ENCODE measurements at regions not wholly inside any gene's neighbourhood (a gene's known extent, or its start where the extent isn't known, plus 50 kb on each side); places are given as distances from the start of the nearest gene placed in this dataset.

GRCh38 chr2:58918141-58918540 lies 677.0 kb upstream of the FANCL start:
- TF ChIP-seq CTCF (IDR thresholded peaks at IDR 0.05): no peak
- TF ChIP-seq EZH2 (IDR thresholded peaks at IDR 0.05; ENCODE audit: borderline replicate concordance, insufficient read depth, low read depth, low read length, poor library complexity, severe bottlenecking): no peak
- no peak overlapping the region for H3K9ac ChIP-seq (ENCODE audit: low read length)
- H3K4me3 Mint-ChIP-seq: no peak overlapping the region
- ATAC-seq (ENCODE audit: low read depth) (no peak), DNase-seq (no peak)
- H3K36me3 ChIP-seq (replicated peaks in 1 of 2; ENCODE audit: control extremely low read depth in 1 of 2, control insufficient read depth in 1 of 2, extremely low read depth in 1 of 2, insufficient read depth in 2 of 2, low read length in 1 of 2): no peaks in the 10 kb centered on the region
- ChIA-PET CTCF (no interaction called here), POLR2A (no interaction called here)
- no peaks in the 10 kb centered on the region for H3K9me3 Mint-ChIP-seq (ENCODE audit: insufficient read depth)
- intact Hi-C loops (cut with micrococcal nuclease): no loop called here
- no peaks in the 10 kb centered on the region for H3K4me1 ChIP-seq (ENCODE audit: control insufficient read depth in 2 of 2, insufficient read depth in 2 of 2, low read length in 2 of 2)
- no peaks in the 10 kb centered on the region for H3K4me1 Mint-ChIP-seq
- H3K4me2 ChIP-seq (replicated peaks; ENCODE audit: low read depth, low read length, poor library complexity, severe bottlenecking): no peak overlapping the region
- H3K27ac ChIP-seq (ENCODE audit: low read length in 2 of 2): no peak overlapping the region
- no peaks in the 10 kb centered on the region for H4K20me1 ChIP-seq (ENCODE audit: control insufficient read depth, insufficient read depth, low read length, poor library complexity, severe bottlenecking)
- H3K27me3 ChIP-seq (replicated peaks in 1 of 4; ENCODE audit: control extremely low read depth in 1 of 4, control insufficient read depth in 3 of 4, insufficient read depth in 4 of 4, low read length in 3 of 4): no peaks in the 10 kb centered on the region
- H2AFZ ChIP-seq (ENCODE audit: insufficient read depth, low read depth, low read length, poor library complexity, severe bottlenecking): no peak overlapping the region
- no peaks in the 10 kb centered on the region for H3K9me3 ChIP-seq (ENCODE audit: control extremely low read depth in 1 of 3, control insufficient read depth in 2 of 3, insufficient read depth in 1 of 3, low read length in 2 of 3)
- no peak overlapping the region for H3K4me3 ChIP-seq (ENCODE audit: control extremely low read depth in 1 of 5, extremely low read depth in 1 of 5, insufficient read depth in 1 of 5, low read depth in 2 of 5, low read length in 4 of 5)
- H3K27ac Mint-ChIP-seq: no peak overlapping the region
- WGBS (ENCODE audit: insufficient coverage): 60% methylated on average over 1 of the region's 2 CpGs
- peaks cover 4% of the 10 kb centered on the region for H3K27me3 Mint-ChIP-seq
- H3K79me2 ChIP-seq (ENCODE audit: control insufficient read depth, insufficient read depth, low read length): no peaks in the 10 kb centered on the region

DNA sequence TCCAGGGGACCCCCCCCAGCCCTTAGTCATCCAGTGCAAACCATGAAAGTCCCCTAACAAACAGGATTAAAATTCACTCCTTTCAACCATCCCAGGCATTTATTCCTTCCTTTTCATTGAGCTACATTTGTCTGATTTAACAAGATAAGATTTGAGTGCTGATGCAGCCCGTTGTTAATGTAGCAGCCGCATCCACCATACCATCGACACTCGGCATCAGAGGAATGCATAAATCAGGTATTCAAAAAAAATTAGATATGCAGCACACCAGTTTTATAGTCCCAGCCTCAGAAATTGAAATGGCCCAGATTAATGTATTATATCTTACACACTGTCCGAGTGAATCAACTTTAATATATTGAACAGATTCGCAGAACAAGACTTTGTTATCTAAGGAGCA lies 676.5 kb upstream of the FANCL start:
- ChIA-PET CTCF (no interaction called here), POLR2A (no interaction called here)
- DNase-seq (no peak), ATAC-seq (ENCODE audit: low read depth) (no peak)
- Histone ChIP-seq H3K4me1 (ENCODE audit: control insufficient read depth in 2 of 2, insufficient read depth in 2 of 2, low read length in 2 of 2) (no peaks in the 10 kb centered on the region), H3K9ac (ENCODE audit: low read length) (no peak overlapping the region), H2AFZ (ENCODE audit: insufficient read depth, low read depth, low read length, poor library complexity, severe bottlenecking) (no peak overlapping the region), H3K9me3 (ENCODE audit: control extremely low read depth in 1 of 3, control insufficient read depth in 2 of 3, insufficient read depth in 1 of 3, low read length in 2 of 3) (no peaks in the 10 kb centered on the region), H3K27me3 (replicated peaks in 1 of 4; ENCODE audit: control extremely low read depth in 1 of 4, control insufficient read depth in 3 of 4, insufficient read depth in 4 of 4, low read length in 3 of 4) (no peaks in the 10 kb centered on the region), H3K27ac (ENCODE audit: low read length in 2 of 2) (no peak overlapping the region), H3K36me3 (replicated peaks in 1 of 2; ENCODE audit: control extremely low read depth in 1 of 2, control insufficient read depth in 1 of 2, extremely low read depth in 1 of 2, insufficient read depth in 2 of 2, low read length in 1 of 2) (no peaks in the 10 kb centered on the region), H3K4me2 (replicated peaks; ENCODE audit: low read depth, low read length, poor library complexity, severe bottlenecking) (no peak overlapping the region), H4K20me1 (ENCODE audit: control insufficient read depth, insufficient read depth, low read length, poor library complexity, severe bottlenecking) (no peaks in the 10 kb centered on the region), H3K79me2 (ENCODE audit: control insufficient read depth, insufficient read depth, low read length) (no peaks in the 10 kb centered on the region), H3K4me3 (ENCODE audit: control extremely low read depth in 1 of 5, extremely low read depth in 1 of 5, insufficient read depth in 1 of 5, low read depth in 2 of 5, low read length in 4 of 5) (no peak overlapping the region)
- Mint-ChIP-seq H3K27me3 (peaks cover 4% of the 10 kb centered on the region), H3K9me3 (ENCODE audit: insufficient read depth) (no peaks in the 10 kb centered on the region), H3K4me1 (no peaks in the 10 kb centered on the region), H3K4me3 (no peak overlapping the region), H3K27ac (no peak overlapping the region)
- TF ChIP-seq CTCF (IDR thresholded peaks at IDR 0.05) (no peak), EZH2 (IDR thresholded peaks at IDR 0.05; ENCODE audit: borderline replicate concordance, insufficient read depth, low read depth, low read length, poor library complexity, severe bottlenecking) (no peak)
- intact Hi-C loops (cut with micrococcal nuclease): no loop called here
- WGBS (ENCODE audit: insufficient coverage): 100% methylated on average over 2 of the region's 6 CpGs
